ENCODE measurements at regions not wholly inside any gene's neighbourhood (a gene's known extent, or its start where the extent isn't known, plus 50 kb on each side); places are given as distances from the start of the nearest gene placed in this dataset.

DNA sequence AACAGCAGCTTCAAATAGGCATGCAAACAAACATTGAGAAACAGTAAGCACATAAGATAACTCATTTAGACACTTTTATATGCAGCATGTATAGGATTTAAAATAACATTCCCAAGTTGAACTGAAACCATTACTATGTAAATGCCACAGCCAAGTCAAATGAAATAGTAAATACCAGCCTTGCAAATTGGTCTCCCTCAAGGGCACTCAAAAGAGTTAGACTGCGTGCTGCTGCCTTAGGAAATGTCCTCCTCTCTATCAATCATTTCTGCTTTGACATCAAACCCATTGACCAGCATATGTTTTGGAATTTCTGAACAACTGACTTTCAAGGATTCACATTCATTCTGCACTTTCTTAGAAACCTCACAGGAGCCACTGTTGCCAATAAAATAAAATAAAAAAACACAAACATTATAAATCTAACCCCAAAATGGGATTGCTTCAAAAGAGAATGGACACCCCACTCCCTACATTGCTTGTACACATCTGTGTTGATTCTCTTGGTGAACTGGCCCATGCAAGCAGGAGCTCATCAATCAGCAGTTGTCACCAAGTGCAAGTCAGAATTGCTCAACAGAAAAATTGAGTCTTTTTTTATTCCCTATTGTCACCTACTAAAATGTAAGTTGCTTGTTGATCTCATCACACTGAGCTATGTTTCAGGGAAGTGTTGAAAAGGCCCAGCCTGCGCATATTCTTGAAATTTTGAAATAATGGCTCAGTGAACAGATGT lies 256.2 kb downstream of the DAD1 start:
- no peak for DNase-seq (ENCODE audit: low spot score)

DNA sequence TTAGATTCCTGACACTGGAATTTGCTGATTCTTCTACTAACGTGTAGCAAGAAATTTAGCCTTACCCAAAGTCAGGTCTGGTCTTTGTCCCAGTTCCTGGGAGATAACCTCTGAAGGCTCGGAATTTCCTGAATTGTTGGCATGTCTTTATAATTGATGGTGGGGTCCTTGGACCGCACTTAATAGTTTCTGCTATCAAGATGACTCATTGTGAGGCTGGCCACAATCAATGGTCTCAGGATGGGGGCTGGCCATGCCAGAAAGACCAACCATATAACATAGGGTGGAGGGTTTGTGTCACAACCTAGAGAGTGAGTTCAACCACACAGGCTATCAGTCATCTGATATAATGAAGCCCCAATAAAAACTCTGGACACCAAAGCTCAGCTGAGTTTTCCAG lies 259.7 kb downstream of the DAD1 start:
- intact Hi-C loops (cut with DNase I) = no loop called here
- DNase-seq (ENCODE audit: low spot score) (no peak), ATAC-seq (no peak)

More for the DNA sequence above, 256.2 kb downstream of the DAD1 start:
- intact Hi-C loops (cut with DNase I) = no loop called here
- ATAC-seq = no peak

- intact Hi-C loops (cut with DNase I) = no loop called here
- DNase-seq (ENCODE audit: low spot score) = no peak
- no peak for ATAC-seq
Measured at GRCh38 chr14:22325676-22326400, 263.2 kb downstream of the DAD1 start.

GRCh38 chr14:22320362-22320750 lies 268.7 kb downstream of the DAD1 start:
- intact Hi-C loops (cut with DNase I) = no loop called here
- DNase-seq (ENCODE audit: low spot score) (no peak), ATAC-seq (no peak)

DNA sequence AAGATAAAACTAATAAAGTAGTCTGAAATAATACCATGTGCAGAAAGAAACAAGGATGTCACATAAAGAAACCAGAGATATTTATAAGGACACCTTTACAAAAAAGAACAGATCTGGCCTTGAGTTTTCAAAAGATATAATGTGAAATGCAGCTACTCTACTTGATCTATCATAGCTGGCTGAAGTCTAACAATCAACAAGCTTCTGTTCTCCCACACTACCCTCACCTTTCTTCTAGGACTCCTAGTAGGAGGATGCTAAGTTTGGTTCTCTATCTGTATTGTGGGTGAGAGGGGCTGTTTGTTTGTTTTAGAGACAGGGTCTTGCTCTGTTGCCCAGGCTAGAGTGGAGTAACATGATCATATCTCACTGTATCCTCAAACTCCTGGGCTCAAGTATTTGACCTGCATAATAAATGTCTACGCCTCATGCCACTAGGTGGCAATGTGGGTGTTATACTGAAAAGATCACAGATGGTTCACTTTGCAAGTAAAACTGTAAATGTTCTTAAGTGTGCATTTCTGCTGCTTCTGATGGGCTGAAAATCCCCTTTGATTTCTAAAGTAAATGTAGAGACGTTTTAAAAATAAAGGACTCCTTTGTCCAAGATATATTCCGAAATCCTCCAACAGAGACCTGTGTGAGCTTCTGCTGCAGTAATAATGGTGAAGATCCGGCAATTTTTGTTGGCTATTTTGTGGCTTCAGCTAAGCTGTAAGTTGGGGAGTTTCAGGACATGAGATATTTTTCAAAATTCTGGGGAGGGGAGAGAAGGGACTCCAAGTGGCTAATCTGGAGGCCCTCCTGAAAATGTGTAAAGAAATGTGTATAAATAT lies 269.3 kb downstream of the DAD1 start:
- intact Hi-C loops (cut with DNase I) = no loop called here
- peak; percentile 73 for ATAC-seq

DNA sequence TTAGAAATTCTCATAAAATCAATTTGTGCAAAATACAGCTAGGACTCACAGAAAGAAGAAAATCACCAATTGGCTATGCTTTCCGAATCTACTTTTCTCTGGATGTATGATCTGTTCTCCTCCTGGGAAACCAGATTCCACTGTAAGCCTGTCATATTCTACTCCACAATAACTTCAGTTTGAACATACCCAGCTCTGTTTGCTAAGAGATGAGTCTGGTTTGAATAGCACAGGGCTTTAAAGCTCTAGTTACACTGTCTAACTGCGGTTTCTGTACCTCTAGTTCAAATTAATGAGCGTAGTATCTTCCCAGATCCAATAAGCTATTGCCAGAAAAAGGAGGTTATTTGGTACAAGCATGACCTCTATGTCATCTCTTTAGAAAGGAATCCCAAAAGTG lies 270.1 kb downstream of the DAD1 start:
- DNase-seq (ENCODE audit: low spot score) = no peak
- no peak for ATAC-seq
- intact Hi-C loops (cut with DNase I) = no loop called here

More for the DNA sequence above, 269.3 kb downstream of the DAD1 start:
- DNase-seq (ENCODE audit: low spot score) = peak; percentile 76

- DNase-seq (ENCODE audit: low spot score) (no peak), ATAC-seq (no peak)
- intact Hi-C loops (cut with DNase I) = no loop called here
Measured at GRCh38 chr14:22316473-22316872, 272.6 kb downstream of the DAD1 start.

DNA sequence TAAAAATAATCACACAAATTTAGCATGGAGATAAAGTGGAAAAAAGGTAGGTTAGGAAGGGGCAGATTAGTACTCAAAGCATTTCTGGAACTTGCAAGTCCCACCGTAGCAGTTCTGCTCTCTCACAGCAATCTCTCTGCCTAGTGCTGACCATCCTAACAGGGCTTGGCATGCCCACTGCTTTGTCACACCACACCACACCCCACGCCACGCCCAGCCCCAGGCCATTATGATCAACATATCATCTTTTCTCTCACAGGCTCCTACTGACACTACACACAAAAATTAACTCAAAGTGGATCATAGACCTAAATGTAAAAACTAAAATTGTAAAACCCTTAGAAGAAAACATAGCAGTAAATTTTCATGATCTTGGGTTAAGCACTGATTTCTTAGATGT lies 273.7 kb downstream of the DAD1 start:
- ATAC-seq = no peak

GRCh38 chr14:22314183-22314820 lies 274.7 kb downstream of the DAD1 start:
- ATAC-seq (peak; percentile 74), DNase-seq (ENCODE audit: low spot score) (no peak)
- intact Hi-C loops (cut with DNase I) = no loop called here

More for the DNA sequence above, 273.7 kb downstream of the DAD1 start:
- intact Hi-C loops (cut with DNase I) = no loop called here
- no peak for DNase-seq (ENCODE audit: low spot score)

GRCh38 chr14:22313172-22313801 lies 275.7 kb downstream of the DAD1 start:
- no peak for DNase-seq (ENCODE audit: low spot score)
- no peak for ATAC-seq
- intact Hi-C loops (cut with DNase I) = no loop called here

DNA sequence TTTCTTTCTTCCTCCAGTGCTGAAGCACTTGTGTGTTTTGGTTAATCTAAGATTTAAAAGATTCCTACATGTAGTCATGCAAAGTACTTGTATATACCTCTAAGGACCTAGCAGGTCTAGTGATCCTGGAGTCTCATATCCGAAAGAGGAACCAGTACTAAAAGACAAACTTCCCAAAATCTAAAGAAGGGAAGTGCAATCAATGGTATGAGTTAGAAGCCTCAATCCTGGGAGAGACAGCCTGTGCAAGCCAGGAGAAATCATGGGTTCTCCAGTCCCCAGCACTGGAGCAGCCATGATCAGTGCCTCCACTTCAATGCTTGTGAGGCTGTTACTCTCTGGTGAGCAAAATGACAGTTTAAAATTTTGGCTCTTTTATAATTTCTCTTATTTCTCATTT lies 277.4 kb downstream of the DAD1 start:
- DNase-seq (ENCODE audit: low spot score) (no peak), ATAC-seq (no peak)
- intact Hi-C loops (cut with DNase I) = no loop called here

DNA sequence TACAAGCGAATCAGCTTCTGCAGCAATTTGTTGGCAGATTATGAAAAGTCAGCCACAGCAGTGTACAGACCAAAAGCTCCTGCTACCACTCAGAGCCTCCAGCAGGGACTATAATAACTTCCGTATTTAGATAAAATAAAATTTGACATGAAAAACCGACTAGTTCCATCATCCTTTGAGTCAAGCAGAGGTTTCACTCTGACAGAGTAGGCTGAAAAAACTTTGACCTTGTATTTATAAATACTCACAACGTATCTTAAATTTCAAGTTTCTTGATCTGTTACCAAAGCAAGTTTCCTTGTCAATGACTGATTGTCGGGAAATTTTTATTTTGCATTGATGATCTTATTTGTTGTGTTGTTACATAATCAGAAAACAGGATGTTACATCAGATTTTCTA lies 283.4 kb downstream of the DAD1 start:
- ATAC-seq = no peak
- intact Hi-C loops (cut with DNase I) = no loop called here
- DNase-seq (ENCODE audit: low spot score) = no peak

DNA sequence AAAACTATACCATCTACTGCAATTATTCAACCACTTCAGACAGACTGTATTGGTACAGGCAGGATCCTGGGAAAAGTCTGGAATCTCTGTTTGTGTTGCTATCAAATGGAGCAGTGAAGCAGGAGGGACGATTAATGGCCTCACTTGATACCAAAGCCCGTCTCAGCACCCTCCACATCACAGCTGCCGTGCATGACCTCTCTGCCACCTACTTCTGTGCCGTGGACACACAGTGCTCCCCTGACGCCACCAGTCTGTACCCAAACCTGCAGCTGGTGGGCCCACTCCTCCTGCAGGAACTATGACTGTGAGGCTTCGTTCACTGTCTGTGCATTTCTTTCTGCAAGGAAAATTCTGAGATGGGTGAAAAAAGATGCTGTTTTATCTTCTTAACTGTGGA lies 284.7 kb downstream of the DAD1 start:
- ATAC-seq (no peak), DNase-seq (ENCODE audit: low spot score) (no peak)
- intact Hi-C loops (cut with DNase I) = no loop called here

- intact Hi-C loops (cut with DNase I) = no loop called here
- ATAC-seq (no peak), DNase-seq (ENCODE audit: low spot score) (no peak)
Measured at GRCh38 chr14:22303589-22304195, 285.3 kb downstream of the DAD1 start.

GRCh38 chr14:22300646-22301045 lies 288.4 kb downstream of the DAD1 start:
- intact Hi-C loops (cut with DNase I) = no loop called here
- ATAC-seq (no peak), DNase-seq (ENCODE audit: low spot score) (no peak)

DNA sequence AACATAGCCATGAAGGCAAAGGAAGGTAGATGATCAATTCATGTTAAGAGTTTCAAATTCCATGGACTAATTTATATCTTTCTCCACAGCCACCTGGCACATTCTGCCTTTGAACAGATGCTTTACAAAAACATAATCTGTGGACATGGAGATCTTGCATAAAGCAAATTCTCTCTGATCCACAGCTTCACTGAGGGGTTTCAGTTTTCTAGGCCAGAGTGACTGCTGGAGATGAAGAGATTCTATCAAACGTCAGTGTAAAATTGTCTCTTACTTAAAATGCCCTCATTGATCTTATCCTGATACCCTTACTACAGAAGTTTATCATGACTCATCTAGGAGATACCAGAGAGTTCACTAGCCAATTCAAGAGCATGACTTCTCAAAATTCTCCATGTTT lies 291.6 kb downstream of the DAD1 start:
- ATAC-seq (no peak), DNase-seq (ENCODE audit: low spot score) (no peak)
- intact Hi-C loops (cut with DNase I) = no loop called here

GRCh38 chr14:22296722-22297121 lies 292.3 kb downstream of the DAD1 start:
- ATAC-seq (no peak), DNase-seq (ENCODE audit: low spot score) (no peak)
- intact Hi-C loops (cut with DNase I) = no loop called here

- ATAC-seq (no peak), DNase-seq (ENCODE audit: low spot score) (no peak)
- intact Hi-C loops (cut with DNase I) = no loop called here
Measured at GRCh38 chr14:22296088-22296487, 292.9 kb downstream of the DAD1 start.

- no peak for ATAC-seq
- intact Hi-C loops (cut with DNase I) = no loop called here
- DNase-seq (ENCODE audit: low spot score) = no peak
Measured at GRCh38 chr14:22291406-22291805, 297.6 kb downstream of the DAD1 start.
